GM13977 (cell line): ENCODE measurements at regions not wholly inside any gene's neighbourhood (a gene's known extent, or its start where the extent isn't known, plus 50 kb on each side); places are given as distances from the start of the nearest gene placed in this dataset.
"Not testable (repeated sequence)": the region's sequence is repeated elsewhere in the genome, so short reads cannot be mapped to it uniquely, and the experiment has no call there.

Source experiments
- DNase-seq: peaks from one replicate; pipeline ENCODE4 v3.0.0; 2012; ENCODE audit warnings: low spot score
- in situ Hi-C: fragments of 300-500 bp; cut with MboI; formaldehyde crosslinking; loops from one replicate; pipeline ENCODE4 v1.12.0; 2022; ENCODE audit warnings: low sequenced_read_pairs, low pct_unique_long_range_greater_than_20kb, mixed read lengths, inconsistent platforms; ENCODE audit not compliant: unreplicated experiment
- TF ChIP-seq, protein P1 (sequence below): IDR thresholded peaks from 2 replicates; pipeline ENCODE4 v1.5.1; 2012; ENCODE audit warnings: mild to moderate bottlenecking, control low read depth; ENCODE audit not compliant: insufficient read depth; ENCODE audit errors: extremely low read depth, missing control alignments

- in situ Hi-C loops, result no loop called here
- TF ChIP-seq, protein P1, sequence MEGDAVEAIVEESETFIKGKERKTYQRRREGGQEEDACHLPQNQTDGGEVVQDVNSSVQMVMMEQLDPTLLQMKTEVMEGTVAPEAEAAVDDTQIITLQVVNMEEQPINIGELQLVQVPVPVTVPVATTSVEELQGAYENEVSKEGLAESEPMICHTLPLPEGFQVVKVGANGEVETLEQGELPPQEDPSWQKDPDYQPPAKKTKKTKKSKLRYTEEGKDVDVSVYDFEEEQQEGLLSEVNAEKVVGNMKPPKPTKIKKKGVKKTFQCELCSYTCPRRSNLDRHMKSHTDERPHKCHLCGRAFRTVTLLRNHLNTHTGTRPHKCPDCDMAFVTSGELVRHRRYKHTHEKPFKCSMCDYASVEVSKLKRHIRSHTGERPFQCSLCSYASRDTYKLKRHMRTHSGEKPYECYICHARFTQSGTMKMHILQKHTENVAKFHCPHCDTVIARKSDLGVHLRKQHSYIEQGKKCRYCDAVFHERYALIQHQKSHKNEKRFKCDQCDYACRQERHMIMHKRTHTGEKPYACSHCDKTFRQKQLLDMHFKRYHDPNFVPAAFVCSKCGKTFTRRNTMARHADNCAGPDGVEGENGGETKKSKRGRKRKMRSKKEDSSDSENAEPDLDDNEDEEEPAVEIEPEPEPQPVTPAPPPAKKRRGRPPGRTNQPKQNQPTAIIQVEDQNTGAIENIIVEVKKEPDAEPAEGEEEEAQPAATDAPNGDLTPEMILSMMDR, result no peak
- no peak for DNase-seq
Observed at GRCh38 chr9:19895006-19895405, 106.2 kb upstream of the SLC24A2 start.

- in situ Hi-C loops, result no loop called here
- TF ChIP-seq, protein P1, result no peak
Observed at GRCh38 chr9:19885608-19886007, 96.8 kb upstream of the SLC24A2 start.

DNA sequence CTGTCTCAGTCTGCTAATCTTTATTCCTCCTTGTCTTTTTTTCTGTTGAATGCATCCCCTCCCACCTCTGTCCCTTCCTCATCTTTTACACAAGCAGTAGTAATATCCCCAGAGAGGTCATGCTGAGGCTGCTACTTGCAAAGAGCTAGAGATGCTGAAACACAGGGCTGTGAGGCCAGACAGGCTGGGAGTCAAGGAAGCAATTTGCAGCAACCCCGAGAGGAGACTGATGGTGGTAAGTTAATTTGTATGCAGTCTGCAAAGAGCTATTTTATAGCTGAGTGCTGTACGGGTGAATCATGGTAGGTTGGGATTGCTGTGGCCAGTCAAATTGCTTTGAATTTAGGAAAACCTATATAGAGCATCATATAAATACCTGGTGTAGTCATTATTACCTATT lies 90.2 kb upstream of the SLC24A2 start:
- in situ Hi-C loops, result no loop called here
- no peak for DNase-seq
- TF ChIP-seq, protein P1, result no peak

More at GRCh38 chr9:19885608-19886007, 96.8 kb upstream of the SLC24A2 start:
- DNase-seq, result no peak

GRCh38 chr9:19876569-19877316 lies 87.9 kb upstream of the SLC24A2 start:
- DNase-seq, result no peak
- TF ChIP-seq, protein P1, result no peak
- in situ Hi-C loops, result no loop called here

DNA sequence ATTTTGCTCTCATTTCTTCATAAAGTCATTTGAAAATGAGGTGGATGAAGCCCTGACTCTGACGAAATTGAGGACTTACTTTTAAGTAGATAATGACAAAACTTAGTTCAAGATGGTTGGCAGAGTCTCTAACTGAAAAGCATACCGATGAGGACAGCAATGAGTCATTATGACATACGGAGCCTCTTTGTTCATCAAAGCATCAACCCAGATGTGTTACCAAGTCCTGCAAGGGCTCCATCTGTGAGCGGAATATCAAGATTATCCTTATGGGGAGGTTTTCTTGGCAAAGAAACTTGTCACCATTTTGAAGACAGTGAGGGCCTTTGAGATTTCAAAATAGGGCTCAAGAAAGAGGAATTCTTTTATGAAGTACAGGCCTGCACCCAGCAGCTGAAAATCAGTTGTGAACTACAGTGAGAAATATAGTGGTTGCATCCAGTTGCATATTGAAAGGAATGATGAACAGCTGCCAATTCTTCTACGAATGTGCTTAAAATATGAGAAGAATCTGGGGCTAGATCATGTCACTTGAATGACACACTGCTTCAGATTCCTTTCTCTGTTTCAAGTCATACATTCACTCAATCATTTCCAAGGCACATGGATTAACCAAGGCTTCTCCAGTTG lies 86.6 kb upstream of the SLC24A2 start:
- no peak for DNase-seq
- in situ Hi-C loops, result no loop called here
- TF ChIP-seq, protein P1, result no peak

- DNase-seq, in situ Hi-C loops: not testable (repeated sequence)
Observed at GRCh38 chr9:19873188-19873587, 84.4 kb upstream of the SLC24A2 start.

- no peak for DNase-seq
Observed at GRCh38 chr9:19870988-19871387, 82.2 kb upstream of the SLC24A2 start.

More at GRCh38 chr9:19870988-19871387, 82.2 kb upstream of the SLC24A2 start:
- in situ Hi-C loops, result no loop called here
- TF ChIP-seq, protein P1, result no peak
